NB4 (cell line): ENCODE measurements at regions not wholly inside any gene's neighbourhood (a gene's known extent, or its start where the extent isn't known, plus 50 kb on each side); places are given as distances from the start of the nearest gene placed in this dataset.

Experiments used
- CTCF ChIP-seq: IDR thresholded peaks from one replicate; pipeline ENCODE4 v1.5.1; 2012; ENCODE audit warnings: low read depth, low read length
- POLR2A ChIP-seq: IDR thresholded peaks from 2 replicates; pipeline ENCODE4 v1.6.1; 2011; ENCODE audit warnings: mild to moderate bottlenecking; ENCODE audit not compliant: insufficient read length; ENCODE audit errors: extremely low read depth
- TF ChIP-seq, protein P1 (sequence below): IDR thresholded peaks from 2 replicates; pipeline ENCODE4 v1.6.1; 2011; ENCODE audit warnings: low read depth, low read length

DNA sequence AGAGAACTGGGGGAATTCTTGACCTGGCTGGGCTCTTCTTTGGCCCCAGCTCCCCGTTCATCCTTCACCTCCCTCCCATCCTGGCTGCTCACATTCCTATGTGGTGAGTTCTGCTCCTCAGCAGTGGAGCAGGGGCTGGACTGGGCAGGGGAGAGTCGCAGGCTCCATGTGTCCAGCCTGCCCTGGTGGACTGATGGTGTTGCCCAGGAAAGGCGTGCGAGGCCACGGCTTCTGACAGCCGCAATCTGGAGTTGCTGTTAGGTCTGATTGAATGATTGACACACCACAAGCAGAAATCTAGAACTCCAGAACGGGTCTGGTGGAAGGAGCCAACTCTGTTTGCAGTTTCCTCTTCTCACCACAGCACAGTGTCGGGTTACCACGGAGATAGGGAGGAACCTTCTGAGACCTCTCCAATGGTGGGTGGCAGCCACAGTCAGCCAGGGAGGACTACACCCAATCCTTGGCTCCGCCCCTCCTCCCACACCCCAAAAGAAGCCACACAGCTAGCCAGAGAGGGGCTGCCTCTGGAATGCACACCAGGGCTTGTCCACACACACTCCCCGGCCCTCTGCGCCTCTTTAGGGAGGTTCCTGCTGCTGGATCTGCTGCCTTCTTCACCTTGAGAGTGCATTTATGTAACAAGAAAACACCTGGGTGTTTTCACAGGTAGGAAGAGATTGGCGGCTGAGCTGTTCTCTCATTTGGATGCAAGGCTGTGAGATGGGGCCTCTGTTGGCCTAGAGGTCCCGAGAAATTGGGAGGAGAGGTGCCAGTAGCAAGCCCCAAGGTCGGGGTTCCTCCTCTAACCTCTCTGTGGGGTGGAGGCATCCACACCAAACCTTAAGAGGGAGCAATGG lies 56.4 kb upstream of the CD44 start:
- TF ChIP-seq CTCF = no peak
- TF ChIP-seq POLR2A = no peak
- TF ChIP-seq, protein P1, sequence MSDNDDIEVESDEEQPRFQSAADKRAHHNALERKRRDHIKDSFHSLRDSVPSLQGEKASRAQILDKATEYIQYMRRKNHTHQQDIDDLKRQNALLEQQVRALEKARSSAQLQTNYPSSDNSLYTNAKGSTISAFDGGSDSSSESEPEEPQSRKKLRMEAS = peak; percentile 54
